ENCODE measurements at regions not wholly inside any gene's neighbourhood (a gene's known extent, or its start where the extent isn't known, plus 50 kb on each side); places are given as distances from the start of the nearest gene placed in this dataset.

DNA sequence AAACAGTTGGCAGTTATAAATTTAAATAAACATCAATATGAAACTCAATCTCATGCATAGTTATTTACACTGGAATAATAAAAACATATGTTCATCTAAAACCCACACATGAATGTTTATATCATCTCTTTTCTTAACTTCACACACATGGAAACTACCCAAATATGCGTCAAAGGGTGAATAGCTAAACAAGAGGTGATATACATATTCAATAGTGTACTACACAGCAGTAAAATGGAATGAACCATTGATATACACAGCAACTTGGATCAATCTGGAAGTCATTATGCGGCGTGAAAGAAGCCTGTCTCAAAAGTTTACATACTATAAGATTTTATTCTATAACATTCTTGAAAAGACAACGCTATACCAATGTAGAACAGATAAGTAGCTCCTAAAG, 282.5 kb upstream of the POM121L12 start:
- TF ChIP-seq, protein P1, sequence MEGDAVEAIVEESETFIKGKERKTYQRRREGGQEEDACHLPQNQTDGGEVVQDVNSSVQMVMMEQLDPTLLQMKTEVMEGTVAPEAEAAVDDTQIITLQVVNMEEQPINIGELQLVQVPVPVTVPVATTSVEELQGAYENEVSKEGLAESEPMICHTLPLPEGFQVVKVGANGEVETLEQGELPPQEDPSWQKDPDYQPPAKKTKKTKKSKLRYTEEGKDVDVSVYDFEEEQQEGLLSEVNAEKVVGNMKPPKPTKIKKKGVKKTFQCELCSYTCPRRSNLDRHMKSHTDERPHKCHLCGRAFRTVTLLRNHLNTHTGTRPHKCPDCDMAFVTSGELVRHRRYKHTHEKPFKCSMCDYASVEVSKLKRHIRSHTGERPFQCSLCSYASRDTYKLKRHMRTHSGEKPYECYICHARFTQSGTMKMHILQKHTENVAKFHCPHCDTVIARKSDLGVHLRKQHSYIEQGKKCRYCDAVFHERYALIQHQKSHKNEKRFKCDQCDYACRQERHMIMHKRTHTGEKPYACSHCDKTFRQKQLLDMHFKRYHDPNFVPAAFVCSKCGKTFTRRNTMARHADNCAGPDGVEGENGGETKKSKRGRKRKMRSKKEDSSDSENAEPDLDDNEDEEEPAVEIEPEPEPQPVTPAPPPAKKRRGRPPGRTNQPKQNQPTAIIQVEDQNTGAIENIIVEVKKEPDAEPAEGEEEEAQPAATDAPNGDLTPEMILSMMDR (conservative IDR thresholded peaks at IDR 0.05 in 1 of 2, IDR thresholded peaks at IDR 0.05 in 1 of 2; ENCODE audit: extremely low read depth in 1 of 2, insufficient read depth in 1 of 2, low read depth in 1 of 2, low read length in 2 of 2) = no peak
- no peak for TF ChIP-seq EZH2 (IDR thresholded peaks at IDR 0.05; ENCODE audit: borderline replicate concordance, low read length)

All from mammary epithelial cell (primary cell).